Neural progenitor cell (in vitro differentiated cells): ENCODE measurements at regions not wholly inside any gene's neighbourhood (a gene's known extent, or its start where the extent isn't known, plus 50 kb on each side); places are given as distances from the start of the nearest gene placed in this dataset.

Experiments used
- EZH2 ChIP-seq: fragments of 200-600 bp; sonication (generic); IDR thresholded peaks from 2 replicates; pipeline ENCODE4 v1.6.1; 2017; ENCODE audit warnings: antibody characterized with exemption, mild to moderate bottlenecking, moderate library complexity
- EZH2phosphoT487 ChIP-seq: fragments of 200-600 bp; sonication (generic); IDR thresholded peaks from 2 replicates; pipeline ENCODE4 v1.6.1; 2017; ENCODE audit warnings: antibody characterized with exemption
- TF ChIP-seq, protein P1 (sequence below): fragments of 200-600 bp; sonication (generic); IDR thresholded peaks from 2 replicates; pipeline ENCODE4 v1.5.1; 2017; ENCODE audit warnings: antibody characterized with exemption, mild to moderate bottlenecking

- TF ChIP-seq, protein P1, sequence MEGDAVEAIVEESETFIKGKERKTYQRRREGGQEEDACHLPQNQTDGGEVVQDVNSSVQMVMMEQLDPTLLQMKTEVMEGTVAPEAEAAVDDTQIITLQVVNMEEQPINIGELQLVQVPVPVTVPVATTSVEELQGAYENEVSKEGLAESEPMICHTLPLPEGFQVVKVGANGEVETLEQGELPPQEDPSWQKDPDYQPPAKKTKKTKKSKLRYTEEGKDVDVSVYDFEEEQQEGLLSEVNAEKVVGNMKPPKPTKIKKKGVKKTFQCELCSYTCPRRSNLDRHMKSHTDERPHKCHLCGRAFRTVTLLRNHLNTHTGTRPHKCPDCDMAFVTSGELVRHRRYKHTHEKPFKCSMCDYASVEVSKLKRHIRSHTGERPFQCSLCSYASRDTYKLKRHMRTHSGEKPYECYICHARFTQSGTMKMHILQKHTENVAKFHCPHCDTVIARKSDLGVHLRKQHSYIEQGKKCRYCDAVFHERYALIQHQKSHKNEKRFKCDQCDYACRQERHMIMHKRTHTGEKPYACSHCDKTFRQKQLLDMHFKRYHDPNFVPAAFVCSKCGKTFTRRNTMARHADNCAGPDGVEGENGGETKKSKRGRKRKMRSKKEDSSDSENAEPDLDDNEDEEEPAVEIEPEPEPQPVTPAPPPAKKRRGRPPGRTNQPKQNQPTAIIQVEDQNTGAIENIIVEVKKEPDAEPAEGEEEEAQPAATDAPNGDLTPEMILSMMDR, result no peak
- TF ChIP-seq EZH2 (no peak), EZH2phosphoT487 (no peak)
Measured at GRCh38 chr10:33398796-33399195, 64.3 kb upstream of the NRP1 start.
